ENCODE measurements at regions not wholly inside any gene's neighbourhood (a gene's known extent, or its start where the extent isn't known, plus 50 kb on each side); places are given as distances from the start of the nearest gene placed in this dataset.

DNA sequence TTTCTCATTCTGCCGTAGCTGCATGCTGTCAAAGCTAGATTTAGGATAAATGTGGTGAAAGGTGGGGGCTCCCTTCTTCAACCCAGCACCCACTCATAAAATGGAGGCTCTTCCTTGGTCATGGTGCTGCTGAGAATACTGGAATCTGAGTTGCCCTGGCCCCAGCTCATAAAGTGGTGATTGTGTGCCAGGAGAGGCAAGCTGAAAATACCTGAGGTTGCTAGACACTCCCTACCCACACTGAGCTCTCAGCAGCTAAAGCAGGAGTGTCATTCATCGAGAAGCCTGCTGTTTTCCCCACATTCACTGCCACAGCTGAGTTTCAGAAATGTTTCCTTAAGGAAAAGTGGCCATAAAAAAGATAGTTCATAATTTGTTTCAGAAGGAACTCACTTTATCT, 297.1 kb upstream of the RBMS1 start:
- no peaks in the 10 kb centered on the region for H3K9me2 ChIP-seq (ENCODE audit: low read depth, low read length)
- H3K27ac ChIP-seq (ENCODE audit: low read depth, low read length, poor library complexity, severe bottlenecking) = no peak overlapping the region
- H2AFZ ChIP-seq (ENCODE audit: low read length) = no peak overlapping the region
- no peak overlapping the region for H3K9ac ChIP-seq (ENCODE audit: low read length)
- no peaks in the 10 kb centered on the region for H3K9me3 ChIP-seq (ENCODE audit: low read length)
- no peaks in the 10 kb centered on the region for H3K27me3 ChIP-seq (ENCODE audit: insufficient read depth, low read length)
- TF ChIP-seq CTCF (IDR thresholded peaks at IDR 0.05; ENCODE audit: low read length) (no peak), EZH2 (IDR thresholded peaks at IDR 0.05; ENCODE audit: borderline replicate concordance, low read length) (no peak)
- H4K20me1 ChIP-seq (ENCODE audit: insufficient read depth, low read length) = no peaks in the 10 kb centered on the region
- no peak overlapping the region for H3K4me2 ChIP-seq (ENCODE audit: low read length)
- no peaks in the 10 kb centered on the region for H3K79me2 ChIP-seq (ENCODE audit: insufficient read depth, low read length)
- H3K4me3 ChIP-seq (ENCODE audit: low read depth, low read length, poor library complexity, severe bottlenecking) = no peak overlapping the region
- no peaks in the 10 kb centered on the region for H3K36me3 ChIP-seq (ENCODE audit: insufficient read depth, low read length)
- no peaks in the 10 kb centered on the region for H3F3A ChIP-seq (ENCODE audit: insufficient read depth, low read length)
- no peaks in the 10 kb centered on the region for H3K4me1 ChIP-seq (ENCODE audit: insufficient read depth, low read length, severe bottlenecking)

GRCh38 chr2:160791884-160792283, 298.3 kb upstream of the RBMS1 start:
- Histone ChIP-seq H3K27me3 (ENCODE audit: insufficient read depth, low read length) (no peaks in the 10 kb centered on the region), H3K4me2 (ENCODE audit: low read length) (no peak overlapping the region), H3K4me3 (ENCODE audit: low read depth, low read length, poor library complexity, severe bottlenecking) (no peak overlapping the region), H4K20me1 (ENCODE audit: insufficient read depth, low read length) (no peaks in the 10 kb centered on the region), H3K27ac (ENCODE audit: low read depth, low read length, poor library complexity, severe bottlenecking) (no peak overlapping the region), H3K79me2 (ENCODE audit: insufficient read depth, low read length) (no peaks in the 10 kb centered on the region), H3K9me3 (ENCODE audit: low read length) (no peaks in the 10 kb centered on the region), H3K36me3 (ENCODE audit: insufficient read depth, low read length) (no peaks in the 10 kb centered on the region), H3F3A (ENCODE audit: insufficient read depth, low read length) (no peaks in the 10 kb centered on the region), H3K4me1 (ENCODE audit: insufficient read depth, low read length, severe bottlenecking) (no peaks in the 10 kb centered on the region), H2AFZ (ENCODE audit: low read length) (no peak overlapping the region), H3K9ac (ENCODE audit: low read length) (no peak overlapping the region), H3K9me2 (ENCODE audit: low read depth, low read length) (no peaks in the 10 kb centered on the region)
- no peak for TF ChIP-seq EZH2 (IDR thresholded peaks at IDR 0.05; ENCODE audit: borderline replicate concordance, low read length)
- no peak for TF ChIP-seq CTCF (IDR thresholded peaks at IDR 0.05; ENCODE audit: low read length)

DNA sequence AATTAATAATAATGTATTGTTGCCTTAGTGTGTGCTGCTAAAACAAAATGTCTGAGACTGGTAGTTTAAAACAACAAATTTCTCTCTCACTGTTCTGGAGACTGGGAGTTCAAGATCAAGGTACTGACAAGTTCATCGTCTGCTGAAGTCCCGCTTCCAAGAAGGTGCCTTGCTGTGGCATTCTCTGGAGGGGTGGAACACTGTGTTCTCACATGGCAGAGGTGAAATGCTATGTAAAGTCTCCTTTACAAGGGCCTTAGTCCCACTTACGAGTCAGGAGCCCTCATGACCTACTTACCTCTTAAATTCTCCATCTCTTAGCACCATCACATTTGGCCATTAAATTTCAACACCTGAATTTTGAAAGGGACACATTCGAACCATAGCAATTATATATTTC, 299.2 kb upstream of the RBMS1 start:
- no peaks in the 10 kb centered on the region for H3K9me2 ChIP-seq (ENCODE audit: low read depth, low read length)
- H3K27ac ChIP-seq (ENCODE audit: low read depth, low read length, poor library complexity, severe bottlenecking) = no peak overlapping the region
- H3K4me1 ChIP-seq (ENCODE audit: insufficient read depth, low read length, severe bottlenecking) = no peaks in the 10 kb centered on the region
- H3K36me3 ChIP-seq (ENCODE audit: insufficient read depth, low read length) = no peaks in the 10 kb centered on the region
- no peaks in the 10 kb centered on the region for H4K20me1 ChIP-seq (ENCODE audit: insufficient read depth, low read length)
- no peak overlapping the region for H3K9ac ChIP-seq (ENCODE audit: low read length)
- H3K9me3 ChIP-seq (ENCODE audit: low read length) = no peaks in the 10 kb centered on the region
- TF ChIP-seq CTCF (IDR thresholded peaks at IDR 0.05; ENCODE audit: low read length) = no peak
- TF ChIP-seq EZH2 (IDR thresholded peaks at IDR 0.05; ENCODE audit: borderline replicate concordance, low read length) = no peak
- H3K4me3 ChIP-seq (ENCODE audit: low read depth, low read length, poor library complexity, severe bottlenecking) = no peak overlapping the region
- H3K27me3 ChIP-seq (ENCODE audit: insufficient read depth, low read length) = no peaks in the 10 kb centered on the region
- H2AFZ ChIP-seq (ENCODE audit: low read length) = no peak overlapping the region
- H3K79me2 ChIP-seq (ENCODE audit: insufficient read depth, low read length) = no peaks in the 10 kb centered on the region
- H3F3A ChIP-seq (ENCODE audit: insufficient read depth, low read length) = no peaks in the 10 kb centered on the region
- no peak overlapping the region for H3K4me2 ChIP-seq (ENCODE audit: low read length)
